BE2C (cell line): ENCODE measurements at regions not wholly inside any gene's neighbourhood (a gene's known extent, or its start where the extent isn't known, plus 50 kb on each side); places are given as distances from the start of the nearest gene placed in this dataset.

Source experiments
- DNase-seq: peaks from one replicate; pipeline ENCODE4 v3.0.0-alpha.2; 2020
- H3K27me3 ChIP-seq: fragments of 250-450 bp; sonication (Bioruptor Pico); 2 replicates; pipeline ENCODE4 v1.5.1; 2020; ENCODE audit warnings: mild to moderate bottlenecking
- H3K36me3 ChIP-seq: fragments of 250-450 bp; sonication (Bioruptor Pico); 2 replicates; pipeline ENCODE4 v1.5.1; 2020; ENCODE audit warnings: mild to moderate bottlenecking
- H3K4me1 ChIP-seq: fragments of 250-450 bp; sonication (Bioruptor Pico); 2 replicates; pipeline ENCODE4 v1.5.1; 2020
- H3K4me3 ChIP-seq: 2 replicates; pipeline ENCODE4 v1.5.1; 2011; ENCODE audit warnings: low read depth, low read length
- H3K9me3 ChIP-seq: fragments of 250-450 bp; sonication (Bioruptor Pico); 2 replicates; pipeline ENCODE4 v1.5.1; 2020
- CTCF ChIP-seq: IDR thresholded peaks from 2 replicates; pipeline ENCODE4 v1.5.1; 2012; ENCODE audit warnings: mild to moderate bottlenecking, low read depth, low read length

DNA sequence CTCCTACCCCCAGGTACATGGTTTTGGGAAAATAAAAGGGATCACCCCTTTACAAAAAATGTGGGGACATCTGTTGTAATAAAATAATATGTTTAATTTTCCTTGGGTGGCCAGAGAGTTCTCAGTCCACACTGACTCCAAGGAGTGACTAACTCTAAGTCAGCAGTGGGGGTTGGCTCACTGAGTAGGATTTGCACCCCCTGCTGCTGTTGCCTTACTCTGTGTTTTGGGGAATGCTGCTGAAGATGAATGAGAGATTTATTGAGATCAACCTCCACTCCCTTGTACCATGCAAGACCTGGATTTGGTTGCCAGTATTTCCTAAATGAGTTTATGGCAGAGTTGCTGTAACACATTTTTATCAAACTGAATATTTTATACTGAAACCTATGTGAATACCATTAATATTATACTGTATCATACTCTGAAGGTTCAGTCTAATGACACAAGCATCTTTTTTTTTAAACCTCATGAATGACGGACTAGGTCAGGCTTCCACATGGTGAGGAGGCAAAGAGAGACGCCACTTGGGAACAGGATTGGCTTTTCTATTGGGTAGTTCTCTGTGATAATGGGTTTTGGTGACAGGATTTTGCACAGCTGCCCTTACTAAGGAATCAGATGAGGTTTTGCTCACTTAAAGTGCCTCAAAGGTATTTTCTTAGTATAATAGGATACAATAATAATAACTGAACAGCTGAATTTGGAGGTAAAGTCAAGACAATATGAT lies 121.3 kb upstream of the OSMR start:
- no peak for DNase-seq
- Histone ChIP-seq H3K4me3 (no peak overlapping the region), H3K4me1 (peaks cover 2% of the 10 kb centered on the region), H3K36me3 (no peaks in the 10 kb centered on the region), H3K27me3 (no peaks in the 10 kb centered on the region), H3K9me3 (no peaks in the 10 kb centered on the region)
- TF ChIP-seq CTCF = no peak

DNA sequence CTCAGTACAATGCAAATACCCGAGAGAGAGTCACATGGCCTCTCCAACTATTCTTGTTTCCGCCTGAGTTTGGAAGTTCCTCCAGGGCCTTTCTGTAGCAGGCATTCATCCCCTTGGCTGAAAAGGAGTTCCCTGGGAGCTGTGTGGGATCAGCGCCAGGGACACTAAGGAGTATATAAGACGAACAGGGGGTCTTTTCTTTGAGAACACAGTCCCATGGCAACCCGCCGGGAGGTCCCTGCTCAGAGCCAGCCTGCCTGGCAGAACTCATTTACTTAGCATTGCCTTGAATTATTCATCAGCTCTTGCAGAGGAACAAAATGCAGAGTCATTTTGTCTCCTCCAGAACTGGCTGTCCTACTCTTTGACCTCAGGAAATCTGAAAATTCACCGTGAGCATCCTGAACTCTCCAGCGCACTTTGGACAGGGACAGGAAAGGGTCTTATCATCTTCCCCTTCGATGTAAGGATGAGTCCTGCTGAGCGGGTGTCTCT lies 120.4 kb upstream of the OSMR start:
- H3K36me3 ChIP-seq = no peaks in the 10 kb centered on the region
- no peak overlapping the region for H3K4me3 ChIP-seq
- H3K9me3 ChIP-seq = no peaks in the 10 kb centered on the region
- H3K27me3 ChIP-seq = no peaks in the 10 kb centered on the region
- no peak for DNase-seq
- no peaks in the 10 kb centered on the region; the same call in 1 of the 2 replicates for H3K4me1 ChIP-seq
- TF ChIP-seq CTCF = no peak

GRCh38 chr5:38726279-38726678 lies 119.5 kb upstream of the OSMR start:
- peak; percentile 37 for DNase-seq
- no peak overlapping the region for H3K4me3 ChIP-seq
- no peaks in the 10 kb centered on the region for H3K36me3 ChIP-seq
- H3K9me3 ChIP-seq = no peaks in the 10 kb centered on the region
- TF ChIP-seq CTCF = 0 out of 2 replicates have a peak, but pooled peaks have one; percentile 6
- H3K4me1 ChIP-seq = no peaks in the 10 kb centered on the region
- no peaks in the 10 kb centered on the region for H3K27me3 ChIP-seq

DNA sequence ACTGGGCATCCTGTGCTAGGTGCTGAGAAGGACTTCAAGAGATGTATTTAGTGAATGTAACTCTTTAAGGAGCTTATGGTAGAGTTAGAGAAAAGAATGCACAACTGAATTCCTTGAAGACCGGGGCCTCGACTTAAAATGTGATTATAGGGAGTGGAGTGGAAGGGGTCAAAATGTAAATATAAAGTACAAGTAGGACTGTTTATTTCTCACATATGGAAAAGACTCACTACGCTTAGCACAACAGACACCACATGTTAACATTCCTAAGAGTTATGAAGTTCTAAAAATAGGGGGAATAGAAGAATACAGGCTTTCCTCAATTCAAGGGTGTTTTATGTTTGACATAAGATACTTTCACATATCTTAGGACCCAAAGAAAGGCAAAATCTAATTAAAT lies 117.8 kb upstream of the OSMR start:
- H3K9me3 ChIP-seq = no peaks in the 10 kb centered on the region
- TF ChIP-seq CTCF = no peak
- H3K27me3 ChIP-seq = no peaks in the 10 kb centered on the region
- H3K36me3 ChIP-seq = no peaks in the 10 kb centered on the region
- no peak overlapping the region for H3K4me3 ChIP-seq
- DNase-seq = no peak
- no peaks in the 10 kb centered on the region for H3K4me1 ChIP-seq

GRCh38 chr5:38731461-38731860 lies 114.4 kb upstream of the OSMR start:
- DNase-seq = no peak
- no peak for TF ChIP-seq CTCF
- Histone ChIP-seq H3K4me3 (no peak overlapping the region), H3K36me3 (no peaks in the 10 kb centered on the region), H3K4me1 (no peaks in the 10 kb centered on the region), H3K9me3 (no peaks in the 10 kb centered on the region), H3K27me3 (no peaks in the 10 kb centered on the region)

DNA sequence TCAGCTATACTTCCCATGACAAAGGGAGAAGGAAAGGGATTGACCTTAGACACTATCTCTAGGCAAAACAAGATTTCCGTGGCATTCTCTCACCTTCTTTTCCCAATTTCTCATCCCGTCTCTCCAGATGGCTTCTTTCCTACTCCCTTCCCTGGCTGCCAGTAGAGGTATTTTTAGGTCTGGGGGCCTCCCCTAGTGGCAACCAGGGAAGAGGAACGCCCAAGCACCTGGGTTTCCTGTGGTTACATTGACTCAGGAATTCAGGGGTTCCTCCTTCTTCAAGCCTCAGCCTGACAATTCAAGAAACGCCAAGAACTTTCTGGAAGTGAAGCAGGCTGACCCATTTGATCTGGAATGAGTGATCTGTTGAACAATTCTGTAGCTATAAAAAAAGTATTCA lies 111.5 kb upstream of the OSMR start:
- peak; percentile 28 for DNase-seq
- no peaks in the 10 kb centered on the region for H3K27me3 ChIP-seq
- H3K36me3 ChIP-seq = no peaks in the 10 kb centered on the region
- H3K4me3 ChIP-seq = no peak overlapping the region
- TF ChIP-seq CTCF = peak; percentile 62
- H3K4me1 ChIP-seq = no peaks in the 10 kb centered on the region
- H3K9me3 ChIP-seq = no peaks in the 10 kb centered on the region
